GM18499 (cell line): ENCODE measurements at regions not wholly inside any gene's neighbourhood (a gene's known extent, or its start where the extent isn't known, plus 50 kb on each side); places are given as distances from the start of the nearest gene placed in this dataset.

Source experiments
- ATAC-seq: cut with Tn5 transposase; IDR thresholded peaks from one replicate; pipeline ENCODE4 v1.9.1; 2021; ENCODE audit warnings: moderate number of reproducible peaks; ENCODE audit not compliant: insufficient read depth, unreplicated experiment

GRCh38 chr11:19661827-19662226 lies 50.8 kb upstream of the NAV2 start:
- no peak for ATAC-seq

GRCh38 chr11:19660076-19660475 lies 52.6 kb upstream of the NAV2 start:
- peak; percentile 100 for ATAC-seq

GRCh38 chr11:19659529-19659928 lies 53.1 kb upstream of the NAV2 start:
- no peak for ATAC-seq

GRCh38 chr11:19658344-19658743 lies 54.3 kb upstream of the NAV2 start:
- no peak for ATAC-seq

GRCh38 chr11:19656140-19656541 lies 56.5 kb upstream of the NAV2 start:
- ATAC-seq: no peak

GRCh38 chr11:19652623-19653375 lies 59.8 kb upstream of the NAV2 start:
- no peak for ATAC-seq

- ATAC-seq: no peak
These were observed 61.0 kb upstream of the NAV2 start for GRCh38 chr11:19651653-19652052.

GRCh38 chr11:19651028-19651427 lies 61.6 kb upstream of the NAV2 start:
- no peak for ATAC-seq

- no peak for ATAC-seq
These were observed 62.2 kb upstream of the NAV2 start for GRCh38 chr11:19650467-19650866.

- ATAC-seq: no peak
These were observed 62.9 kb upstream of the NAV2 start for GRCh38 chr11:19649751-19650150.

GRCh38 chr11:19648321-19648720 lies 64.3 kb upstream of the NAV2 start:
- no peak for ATAC-seq

- ATAC-seq: no peak
These were observed 64.8 kb upstream of the NAV2 start for GRCh38 chr11:19647816-19648215.

- ATAC-seq: no peak
These were observed 65.7 kb upstream of the NAV2 start for GRCh38 chr11:19646921-19647320.

- ATAC-seq: no peak
These were observed 66.3 kb upstream of the NAV2 start for GRCh38 chr11:19646308-19646707.

GRCh38 chr11:19644316-19644715 lies 68.3 kb upstream of the NAV2 start:
- ATAC-seq: no peak

- ATAC-seq: no peak
These were observed 70.2 kb upstream of the NAV2 start for GRCh38 chr11:19642185-19643158.

GRCh38 chr11:19639603-19640105 lies 73.0 kb upstream of the NAV2 start:
- ATAC-seq: no peak

- no peak for ATAC-seq
These were observed 77.3 kb upstream of the NAV2 start for GRCh38 chr11:19635332-19635731.

GRCh38 chr11:19633276-19633675 lies 79.4 kb upstream of the NAV2 start:
- no peak for ATAC-seq

- ATAC-seq: no peak
These were observed 80.2 kb upstream of the NAV2 start for GRCh38 chr11:19632499-19632834.
